ENCODE measurements at regions not wholly inside any gene's neighbourhood (a gene's known extent, or its start where the extent isn't known, plus 50 kb on each side); places are given as distances from the start of the nearest gene placed in this dataset.
A peak's percentile ranks its signal among the peaks of the same experiment; 100 is the strongest.

- no peak for DNase-seq (ENCODE audit: low spot score)
Observed at GRCh38 chr6:163916315-163917081, 502.0 kb downstream of the QKI start.

GRCh38 chr6:163915131-163915530 is 500.6 kb downstream of the QKI start:
- DNase-seq (ENCODE audit: low spot score) = no peak

GRCh38 chr6:163913045-163913444 is 498.5 kb downstream of the QKI start:
- DNase-seq (ENCODE audit: low spot score) = no peak

- DNase-seq (ENCODE audit: low spot score) = no peak
Observed at GRCh38 chr6:163906006-163906710, 491.6 kb downstream of the QKI start.

- no peak for DNase-seq (ENCODE audit: low spot score)
Observed at GRCh38 chr6:163904186-163904585, 489.7 kb downstream of the QKI start.

DNA sequence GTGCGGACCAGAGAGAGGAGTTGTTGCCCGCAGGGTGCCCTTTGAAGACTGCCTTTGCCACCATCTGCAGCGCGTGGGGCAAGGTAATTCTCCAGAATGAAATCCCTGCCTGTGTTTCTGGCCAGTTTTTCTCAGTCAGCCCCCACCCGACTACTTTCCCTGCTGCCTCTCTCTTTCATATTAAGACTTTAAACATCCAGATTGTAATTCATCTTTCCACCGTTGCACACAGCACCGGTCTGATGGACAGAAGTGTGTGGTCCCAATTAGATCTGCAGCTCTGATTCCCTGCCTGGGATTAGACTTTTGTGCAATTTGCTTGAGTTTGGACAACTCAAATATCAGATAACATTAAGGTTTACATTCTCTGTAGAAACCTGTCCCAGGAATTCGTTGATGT is 489.0 kb downstream of the QKI start:
- DNase-seq (ENCODE audit: low spot score) = no peak

GRCh38 chr6:163902993-163903392 is 488.5 kb downstream of the QKI start:
- DNase-seq (ENCODE audit: low spot score) = no peak

DNA sequence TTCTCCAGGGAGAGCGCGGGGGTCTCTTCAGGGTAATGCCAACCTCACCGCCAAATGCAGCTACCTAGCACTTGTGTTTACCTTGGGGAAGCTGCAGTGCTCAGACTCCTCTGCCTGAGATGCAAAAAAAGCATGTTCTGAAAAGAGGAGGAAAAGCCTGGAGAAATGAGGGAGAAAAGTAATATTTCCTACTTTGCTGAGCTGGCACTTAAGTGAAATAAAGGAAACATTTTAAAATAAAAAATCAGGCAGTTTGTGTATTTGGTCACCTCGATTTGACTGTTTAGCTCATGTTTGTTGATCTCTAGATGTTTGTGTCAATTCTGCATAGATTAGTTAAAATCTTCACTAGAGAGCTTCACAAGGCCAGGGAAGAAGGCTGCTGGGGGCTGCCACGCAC is 487.2 kb downstream of the QKI start:
- DNase-seq (ENCODE audit: low spot score) = no peak

DNA sequence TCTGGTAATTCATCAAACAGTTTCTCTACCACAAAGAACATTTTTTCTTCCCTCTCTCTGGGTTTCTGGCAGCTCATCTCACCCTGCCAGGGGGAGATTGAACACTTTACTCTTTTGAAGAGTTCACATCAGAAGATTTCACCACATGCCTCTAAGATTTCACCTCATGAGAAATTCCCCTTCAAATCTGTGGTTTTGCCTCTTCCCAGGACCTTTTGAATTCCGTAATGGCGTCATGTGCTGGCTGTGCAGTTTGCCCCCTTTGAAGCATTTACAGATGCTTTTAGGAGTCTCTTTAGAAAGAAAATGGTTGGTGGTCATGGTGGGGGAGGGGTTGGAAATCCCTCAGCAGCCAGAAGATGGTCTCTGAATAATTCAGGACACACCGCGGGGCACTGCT is 486.1 kb downstream of the QKI start:
- no peak for DNase-seq (ENCODE audit: low spot score)

- DNase-seq (ENCODE audit: low spot score) = no peak
Observed at GRCh38 chr6:163897669-163898068, 483.2 kb downstream of the QKI start.

DNA sequence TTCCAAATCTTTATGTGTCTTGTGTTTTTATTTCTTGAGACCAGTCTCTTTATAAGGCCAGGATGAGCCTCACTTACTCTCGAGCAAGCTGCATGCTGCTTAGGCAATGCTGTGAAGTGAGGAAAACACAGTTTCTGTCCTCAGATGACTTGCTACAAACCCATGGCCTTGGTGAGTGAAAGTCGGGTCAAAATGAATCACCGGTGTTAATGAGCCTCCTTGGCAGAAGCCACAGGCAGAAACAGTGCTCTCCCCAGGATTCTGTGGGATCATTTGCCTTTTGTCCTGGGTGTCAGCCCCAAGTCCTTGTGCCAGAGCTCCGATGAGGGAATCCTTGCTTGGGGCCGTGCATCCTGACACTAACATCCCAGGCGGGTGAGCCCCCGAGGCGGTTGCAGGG is 482.5 kb downstream of the QKI start:
- DNase-seq (ENCODE audit: low spot score) = peak; percentile 45

DNA sequence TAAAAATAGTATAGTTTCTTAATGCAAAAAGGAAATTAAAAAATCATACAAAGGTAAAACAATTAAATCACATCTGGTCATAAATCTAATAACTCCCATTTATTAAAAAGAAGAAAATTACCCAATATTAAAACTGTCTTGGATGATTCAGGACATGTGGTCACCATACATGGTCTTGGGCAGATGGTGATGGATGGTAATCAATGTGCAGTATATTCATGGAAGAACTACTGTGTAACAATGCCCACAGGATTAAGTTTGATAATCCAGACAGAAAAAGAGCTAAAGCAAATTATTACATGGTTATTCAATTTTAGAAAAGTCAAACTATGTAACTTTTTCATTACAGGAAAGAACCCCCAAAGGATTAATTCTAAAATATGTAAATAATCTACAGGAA is 480.6 kb downstream of the QKI start:
- no peak for DNase-seq (ENCODE audit: low spot score)

- no peak for DNase-seq (ENCODE audit: low spot score)
Observed at GRCh38 chr6:163893609-163894189, 479.2 kb downstream of the QKI start.

DNA sequence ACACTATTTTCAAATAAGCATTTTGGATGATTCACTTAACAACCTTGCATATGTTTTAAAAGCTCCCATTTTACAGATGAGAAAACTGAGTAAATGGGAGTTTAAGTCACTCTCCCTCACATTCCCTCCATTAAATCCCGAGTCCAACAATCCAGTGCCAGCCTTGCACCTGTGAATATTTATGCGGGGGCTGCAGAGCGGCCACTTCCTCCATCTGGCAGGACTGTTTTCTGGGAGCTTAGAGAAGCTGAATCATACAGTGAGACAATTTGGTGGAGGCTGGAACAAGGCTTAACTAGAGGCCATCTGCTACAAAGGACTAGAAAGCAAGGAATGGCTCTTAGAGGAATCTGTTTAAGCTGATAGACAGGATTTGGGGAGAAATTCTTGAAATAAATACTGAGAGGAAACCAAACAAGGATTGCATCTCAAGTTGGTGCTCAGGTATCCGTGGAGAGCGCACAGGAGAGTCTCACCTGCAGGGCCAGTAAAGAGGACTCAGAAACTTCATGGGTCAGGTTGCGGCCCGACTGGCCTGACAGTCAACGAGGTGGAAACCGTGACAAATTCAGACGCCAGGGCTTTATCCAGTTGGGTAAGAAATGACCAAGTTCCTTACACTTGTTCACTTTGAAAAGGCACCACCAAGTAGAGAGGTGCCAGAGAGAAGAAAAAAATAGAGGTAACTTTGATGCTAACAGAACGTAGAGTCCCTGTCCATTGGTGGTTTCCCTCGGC is 478.5 kb downstream of the QKI start:
- no peak for DNase-seq (ENCODE audit: low spot score)

GRCh38 chr6:163889904-163890514 is 475.5 kb downstream of the QKI start:
- no peak for DNase-seq (ENCODE audit: low spot score)

GRCh38 chr6:163888030-163888819 is 473.7 kb downstream of the QKI start:
- DNase-seq (ENCODE audit: low spot score) = no peak

DNA sequence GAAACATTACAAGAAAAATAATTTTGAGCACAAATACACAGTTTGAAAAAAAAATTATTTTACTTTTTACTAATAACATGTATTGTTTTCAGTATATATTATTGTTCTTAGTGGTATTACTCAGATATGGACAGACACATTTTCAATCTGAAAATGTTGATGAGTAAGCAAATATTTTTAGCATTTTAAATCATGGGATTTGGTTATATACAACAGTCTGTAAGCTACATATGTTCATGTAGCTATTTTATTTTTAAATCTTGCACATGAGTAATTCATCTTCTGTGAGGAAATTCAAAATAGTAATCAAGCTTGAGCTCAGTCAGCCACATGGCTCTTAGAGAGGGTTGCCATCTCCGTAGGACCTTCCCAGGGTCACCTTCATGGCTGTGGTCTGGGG is 471.9 kb downstream of the QKI start:
- DNase-seq (ENCODE audit: low spot score) = no peak

GRCh38 chr6:163883984-163884383 is 469.5 kb downstream of the QKI start:
- no peak for DNase-seq (ENCODE audit: low spot score)

DNA sequence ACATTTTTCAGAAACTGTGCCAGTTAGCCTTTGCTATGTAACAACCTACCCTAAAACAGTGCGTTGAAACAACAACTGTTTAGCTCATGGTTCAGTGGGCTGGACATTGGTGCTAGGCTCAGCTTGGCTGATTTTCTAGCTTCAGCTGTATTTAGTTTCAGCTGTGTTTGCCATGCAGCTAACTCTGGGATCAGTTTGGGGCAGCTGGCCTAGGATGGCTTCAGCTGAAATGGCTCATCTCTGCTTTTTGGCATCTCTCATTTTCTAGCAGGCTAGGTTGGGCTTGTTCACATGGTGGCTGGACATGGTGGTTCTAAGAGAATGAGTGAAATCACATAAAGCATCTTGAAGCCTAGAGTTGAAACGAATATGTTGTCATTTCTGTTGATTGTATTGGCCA is 464.2 kb downstream of the QKI start:
- DNase-seq (ENCODE audit: low spot score) = no peak

GRCh38 chr6:163877877-163878639 is 463.5 kb downstream of the QKI start:
- DNase-seq (ENCODE audit: low spot score) = no peak

DNA sequence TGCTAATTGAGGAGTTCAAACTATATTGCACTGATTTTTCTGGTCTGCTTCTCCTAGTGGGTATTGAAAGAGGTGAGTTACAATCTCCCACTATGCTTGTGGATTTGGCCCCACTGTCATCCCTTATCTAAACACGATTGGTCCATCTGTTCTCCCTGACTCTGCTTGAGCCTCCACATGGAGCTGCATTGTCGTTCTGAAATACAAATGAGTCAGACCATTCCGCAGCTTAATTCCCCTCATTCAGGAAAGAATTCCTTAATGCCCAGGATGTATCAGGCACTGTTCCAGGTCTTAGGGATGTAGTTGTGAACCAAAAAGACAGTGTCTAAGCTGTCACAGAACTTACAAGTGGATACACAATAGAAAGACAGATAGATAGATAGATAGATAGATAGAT is 461.9 kb downstream of the QKI start:
- DNase-seq (ENCODE audit: low spot score) = no peak
